ENCODE measurements at regions not wholly inside any gene's neighbourhood (a gene's known extent, or its start where the extent isn't known, plus 50 kb on each side); places are given as distances from the start of the nearest gene placed in this dataset.

DNA sequence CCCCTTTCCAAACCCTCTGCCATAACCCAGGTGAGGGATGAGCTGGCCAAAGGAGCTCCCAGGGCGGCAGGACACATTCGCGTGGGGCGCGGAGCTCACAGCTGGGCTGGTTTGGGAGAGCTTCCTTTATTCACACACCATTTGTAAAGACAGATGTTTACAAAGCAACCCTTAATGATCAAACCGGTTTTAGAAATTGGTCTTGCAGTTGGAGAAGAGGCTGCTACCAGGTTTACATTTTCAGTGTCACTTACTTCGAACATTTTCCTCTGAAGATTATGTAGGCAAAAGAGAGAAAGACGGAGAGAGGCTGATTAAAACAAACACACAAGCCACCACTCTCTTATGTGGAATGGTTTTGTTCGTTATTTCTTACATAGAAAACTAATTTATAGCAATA, 648.7 kb downstream of the IRX1 start:
- TF ChIP-seq GATA2 (IDR thresholded peaks at IDR 0.05; ENCODE audit: low read depth, low read length), result no peak
- no peak for TF ChIP-seq GATA3 (IDR thresholded peaks at IDR 0.05; ENCODE audit: low read depth, low read length)
